Erythroblast (primary cell): ENCODE measurements at regions not wholly inside any gene's neighbourhood (a gene's known extent, or its start where the extent isn't known, plus 50 kb on each side); places are given as distances from the start of the nearest gene placed in this dataset.

Experiments
- DNase-seq, 2 experiments: peaks; one replicate each; lab custom pipeline; 2025; lab: John Stamatoyannopoulos, UW
- GATA1 ChIP-seq: IDR thresholded peaks from 2 replicates; pipeline ENCODE4 v1.6.1; 2011; ENCODE audit warnings: low read depth, mild to moderate bottlenecking, control low read depth, low read length, moderate library complexity
- POLR2A ChIP-seq: IDR thresholded peaks from 2 replicates; pipeline ENCODE4 v1.6.1; 2011; ENCODE audit warnings: mild to moderate bottlenecking, low read length

- TF ChIP-seq POLR2A (no peak), GATA1 (no peak)
- DNase-seq, result no peak
These were observed 196.3 kb downstream of the PSAT1 start for GRCh38 chr9:78493166-78493742.

GRCh38 chr9:78502566-78502965 is 205.6 kb downstream of the PSAT1 start:
- TF ChIP-seq POLR2A, result no peak

GRCh38 chr9:78505546-78505945 is 208.6 kb downstream of the PSAT1 start:
- TF ChIP-seq POLR2A (no peak), GATA1 (no peak)
- DNase-seq, result no peak

More at GRCh38 chr9:78502566-78502965, 205.6 kb downstream of the PSAT1 start:
- DNase-seq, result no peak

DNA sequence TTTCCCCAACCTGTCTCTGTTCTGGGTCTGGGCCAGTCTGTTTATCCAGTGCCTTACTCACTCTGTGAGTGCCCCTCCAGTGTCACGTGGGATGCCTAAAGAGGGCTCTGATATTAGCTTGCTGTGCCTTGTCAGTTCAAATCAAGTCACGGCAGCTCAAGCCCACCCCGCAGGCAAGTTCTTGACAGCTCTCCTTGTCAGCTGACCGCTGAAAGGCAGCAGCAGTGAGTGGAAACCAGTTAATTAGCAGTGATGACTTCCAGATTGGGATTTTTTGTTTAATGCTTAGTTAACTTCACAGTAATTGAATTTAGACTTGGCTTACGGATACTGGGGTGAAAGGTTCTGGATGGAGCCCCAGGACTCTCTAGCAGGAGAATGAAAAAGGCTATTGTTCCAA is 210.1 kb downstream of the PSAT1 start:
- DNase-seq, result no peak
- TF ChIP-seq GATA1 (no peak), POLR2A (no peak)

DNA sequence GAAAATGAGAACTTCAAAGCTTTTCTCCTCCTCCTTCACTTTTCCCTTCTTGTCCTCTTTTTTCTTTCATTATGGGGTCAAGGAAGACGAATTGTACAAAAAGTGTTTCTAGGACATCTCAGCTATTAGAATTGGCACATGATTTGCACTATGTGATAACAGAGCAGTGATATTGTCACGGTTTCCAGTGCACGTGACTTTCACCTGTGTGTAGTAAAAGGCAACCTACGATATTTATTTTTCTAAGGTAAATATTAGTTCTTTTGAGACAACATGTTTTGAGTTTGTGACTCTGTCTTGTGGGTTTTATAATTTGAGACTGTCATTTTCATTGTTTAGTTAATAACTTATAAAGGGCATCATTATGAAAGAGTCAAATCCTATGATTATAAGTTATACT is 213.1 kb downstream of the PSAT1 start:
- DNase-seq, result no peak
- TF ChIP-seq POLR2A, result no peak
- TF ChIP-seq GATA1, result no peak

DNA sequence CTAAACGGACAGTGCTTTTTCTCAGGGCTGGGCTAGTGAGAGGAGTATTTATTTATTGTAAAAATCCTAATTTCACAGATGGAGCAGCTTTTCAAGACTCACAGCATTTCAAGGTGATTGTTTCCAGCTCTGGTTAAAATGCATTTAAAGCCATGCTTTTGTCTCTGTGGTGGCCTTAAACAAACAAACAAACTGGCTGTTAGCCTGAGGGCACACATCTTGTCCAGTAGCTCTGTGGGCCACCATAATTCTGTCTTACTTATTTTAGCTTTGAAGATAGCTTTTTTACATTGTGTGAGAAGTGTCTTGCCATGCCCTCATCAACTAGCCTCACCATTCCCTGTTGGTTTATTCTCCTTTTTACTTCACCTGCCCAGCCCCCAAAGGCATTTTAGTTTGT is 218.2 kb downstream of the PSAT1 start:
- TF ChIP-seq GATA1 (no peak), POLR2A (no peak)
- DNase-seq, result no peak

DNA sequence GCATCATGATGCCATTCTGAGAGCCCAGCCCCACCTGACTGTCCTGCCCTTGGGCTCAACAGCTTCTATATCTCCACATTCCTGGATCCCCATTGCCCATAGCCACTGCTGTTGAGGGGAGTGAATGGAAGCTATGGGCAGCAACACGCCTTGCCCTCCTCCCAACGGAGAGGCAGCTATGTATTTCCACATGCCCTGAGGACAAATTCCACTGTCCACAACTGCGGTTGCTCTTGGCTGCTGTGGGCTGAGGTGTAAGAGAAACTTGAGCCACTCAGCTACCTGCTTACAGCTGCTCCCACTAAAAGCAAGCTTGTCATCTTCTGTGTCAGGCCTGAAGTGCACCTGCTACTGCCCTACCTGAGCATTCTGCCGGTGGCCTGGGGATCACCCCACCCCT is 222.9 kb downstream of the PSAT1 start:
- TF ChIP-seq GATA1 (no peak), POLR2A (no peak)
- no peak for DNase-seq

GRCh38 chr9:78521680-78522079 is 224.8 kb downstream of the PSAT1 start:
- no peak for TF ChIP-seq POLR2A
- no peak for TF ChIP-seq GATA1
- no peak for DNase-seq

DNA sequence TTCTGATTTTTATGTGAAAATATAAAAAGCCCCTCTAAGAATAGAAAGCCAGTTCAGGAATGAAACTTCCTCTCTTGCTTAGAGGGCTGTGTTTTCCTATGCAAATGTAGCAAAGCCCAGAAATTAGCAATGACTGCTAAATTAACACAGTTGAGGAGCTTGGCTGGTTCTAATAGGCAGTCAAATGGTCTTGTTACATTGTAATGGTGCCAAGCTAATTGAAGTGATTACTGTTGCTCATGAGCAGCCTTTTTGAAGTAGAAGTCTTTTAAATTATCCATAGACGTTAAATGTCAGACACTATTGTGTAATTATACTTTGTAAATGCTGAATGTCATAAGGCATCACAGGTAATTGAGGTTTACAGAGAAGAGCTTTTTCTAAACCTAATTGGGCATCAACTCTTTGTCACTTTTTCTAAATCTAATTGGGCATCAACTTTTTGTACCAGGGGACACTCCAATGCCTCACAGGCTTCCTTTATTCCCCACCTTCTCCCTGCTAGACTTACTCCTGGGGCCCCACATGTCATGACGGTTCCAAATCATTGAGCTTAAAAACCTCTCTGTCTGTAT is 229.1 kb downstream of the PSAT1 start:
- no peak for DNase-seq
- no peak for TF ChIP-seq GATA1
- no peak for TF ChIP-seq POLR2A

DNA sequence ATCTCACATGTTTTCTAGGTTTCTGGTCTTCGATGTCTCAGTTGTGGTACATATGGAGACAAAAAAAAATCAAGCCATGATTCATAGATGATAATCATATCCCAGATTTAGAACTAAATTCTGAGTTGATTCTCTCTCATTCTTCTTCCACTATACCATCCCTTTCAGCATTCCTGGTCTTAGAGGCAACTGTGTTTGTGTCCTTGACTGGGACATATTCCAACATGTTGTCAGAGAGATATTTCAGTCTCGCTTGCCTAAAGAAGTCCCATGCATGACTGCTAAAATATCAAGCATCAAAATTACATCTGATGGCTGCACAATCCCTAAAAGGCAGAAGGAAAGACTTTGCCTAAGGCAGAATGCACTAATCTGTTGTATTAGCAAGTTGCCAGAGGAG is 236.6 kb downstream of the PSAT1 start:
- no peak for TF ChIP-seq GATA1
- no peak for TF ChIP-seq POLR2A
- DNase-seq, result no peak

DNA sequence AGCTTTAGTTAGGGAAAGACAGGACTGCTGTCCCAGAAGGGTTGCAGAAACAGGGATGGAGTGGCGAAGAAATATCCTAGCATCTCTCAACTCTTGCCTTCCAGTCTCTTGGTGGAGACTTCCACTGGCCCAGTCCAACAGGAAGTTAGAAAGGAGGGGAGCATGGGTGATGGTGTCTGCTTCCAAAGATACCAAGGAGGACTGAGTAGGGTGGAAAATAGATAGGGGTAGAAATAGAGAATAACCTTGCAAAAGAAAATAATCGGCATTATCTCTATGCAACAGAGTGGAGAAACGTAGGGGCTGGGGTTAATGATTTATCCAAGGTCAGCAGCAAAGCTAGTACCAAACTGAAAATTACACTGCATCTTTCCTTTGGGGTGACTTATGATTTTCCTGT is 242.3 kb downstream of the PSAT1 start:
- peak; percentile 25 to 79 for DNase-seq

GRCh38 chr9:78539904-78540303 is 243.0 kb downstream of the PSAT1 start:
- TF ChIP-seq GATA1 (no peak), POLR2A (no peak)
- DNase-seq, result no peak

More for the DNA sequence above, 242.3 kb downstream of the PSAT1 start:
- TF ChIP-seq GATA1 (no peak), POLR2A (no peak)

DNA sequence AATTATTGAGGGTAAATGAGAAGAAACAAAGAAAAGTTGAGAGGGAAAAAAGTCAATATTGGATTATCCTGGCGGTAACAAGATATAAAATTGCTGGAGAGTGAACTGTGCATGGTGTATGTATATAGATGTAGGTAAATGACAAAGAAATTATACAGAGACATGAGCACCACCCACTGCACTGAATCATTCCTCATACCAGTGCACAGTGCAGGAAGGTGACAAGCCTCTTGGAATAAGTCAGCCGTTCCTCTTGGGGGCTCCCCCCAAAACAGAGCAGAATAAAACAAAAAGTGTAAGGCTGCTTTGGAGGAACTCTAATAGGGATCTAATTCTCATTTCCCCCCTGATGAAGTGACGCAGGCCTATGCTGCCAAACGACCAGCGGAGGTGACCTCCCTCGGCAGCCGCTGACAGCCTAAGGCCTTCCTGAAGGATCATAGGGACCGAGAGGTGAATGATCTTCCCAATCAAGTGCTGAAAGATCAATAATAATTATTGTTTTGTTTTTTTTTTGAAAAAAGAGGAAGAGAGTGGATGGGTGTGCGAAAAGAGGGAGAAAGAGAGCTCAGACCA is 245.0 kb downstream of the PSAT1 start:
- DNase-seq, result no peak

DNA sequence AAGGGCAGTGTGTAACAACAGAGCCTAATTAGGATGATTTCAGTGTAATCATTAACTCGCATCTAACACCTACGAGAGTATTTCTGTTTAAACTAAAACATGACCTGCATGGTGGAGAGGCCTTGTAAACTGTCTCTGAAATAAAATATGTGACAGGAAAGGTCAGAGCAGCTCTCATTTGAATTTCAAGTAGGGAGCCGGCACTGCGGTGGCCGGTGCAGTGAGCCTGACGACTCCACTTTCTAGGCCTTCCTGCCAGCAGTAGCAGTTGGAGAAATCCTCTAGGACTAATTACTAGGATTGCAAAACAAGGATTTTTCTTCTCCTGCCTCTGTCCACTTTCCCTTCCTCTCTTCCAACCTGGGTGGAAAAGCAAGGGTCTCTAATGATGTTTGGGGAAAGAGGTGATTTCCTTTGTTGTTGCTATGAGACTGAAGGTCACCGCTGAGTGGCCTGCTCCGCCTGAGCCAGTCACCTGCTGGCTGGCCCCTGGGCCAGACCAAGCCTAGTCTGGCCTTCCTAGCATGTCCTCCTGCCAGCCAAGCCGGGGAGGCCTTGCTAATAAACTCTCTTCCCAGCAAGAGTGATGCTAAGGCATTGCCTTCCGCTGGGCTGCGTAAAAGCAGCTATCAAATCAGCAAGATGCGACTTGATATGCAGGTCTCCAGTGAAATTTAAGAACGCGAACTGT is 245.7 kb downstream of the PSAT1 start:
- no peak for DNase-seq

More for the DNA sequence above, 245.0 kb downstream of the PSAT1 start:
- no peak for TF ChIP-seq GATA1
- no peak for TF ChIP-seq POLR2A

More for the DNA sequence above, 245.7 kb downstream of the PSAT1 start:
- TF ChIP-seq GATA1, result no peak
- no peak for TF ChIP-seq POLR2A
